ENCODE measurements at regions not wholly inside any gene's neighbourhood (a gene's known extent, or its start where the extent isn't known, plus 50 kb on each side); places are given as distances from the start of the nearest gene placed in this dataset.
"Not testable (repeated sequence)": the region's sequence is repeated elsewhere in the genome, so short reads cannot be mapped to it uniquely, and the experiment has no call there.

DNA sequence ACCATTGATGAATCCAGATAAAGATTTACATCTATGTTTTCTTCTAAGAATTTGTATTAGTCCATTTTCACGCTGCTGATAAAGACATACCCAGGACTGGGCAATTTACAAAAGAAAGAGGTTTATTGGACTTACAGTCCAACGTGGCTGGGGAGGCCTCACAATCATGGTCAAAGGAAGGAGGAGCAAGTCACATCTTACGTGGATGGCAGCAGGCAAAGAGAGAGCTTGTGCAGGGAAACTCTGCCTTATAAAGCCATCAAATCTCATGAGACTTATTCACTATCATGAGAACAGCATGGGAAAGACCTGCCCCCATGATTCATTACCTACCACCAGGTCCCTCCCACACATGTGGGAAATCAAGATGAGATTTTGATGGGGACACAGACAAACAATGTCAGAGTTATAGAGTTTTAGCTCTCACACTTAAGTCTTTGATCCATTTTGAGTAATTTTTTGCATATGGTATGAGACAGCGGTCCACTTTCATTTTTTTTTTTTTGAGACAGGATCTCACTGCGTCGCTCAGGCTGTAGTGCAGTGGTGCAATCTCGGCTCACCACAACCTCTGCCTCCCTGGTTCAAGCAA, 53.5 kb upstream of the JADE2 start:
- H3K9me3 Mint-ChIP-seq (ENCODE audit: low read depth); H3K36me3 Mint-ChIP-seq (ENCODE audit: insufficient read depth); H3K4me3 Mint-ChIP-seq (ENCODE audit: low read depth); DNase-seq (ENCODE audit: low spot score, unreplicated experiment); H3K27me3 Mint-ChIP-seq; H3K27ac Mint-ChIP-seq; H3K4me1 Mint-ChIP-seq (ENCODE audit: low read depth): not testable (repeated sequence)

DNA sequence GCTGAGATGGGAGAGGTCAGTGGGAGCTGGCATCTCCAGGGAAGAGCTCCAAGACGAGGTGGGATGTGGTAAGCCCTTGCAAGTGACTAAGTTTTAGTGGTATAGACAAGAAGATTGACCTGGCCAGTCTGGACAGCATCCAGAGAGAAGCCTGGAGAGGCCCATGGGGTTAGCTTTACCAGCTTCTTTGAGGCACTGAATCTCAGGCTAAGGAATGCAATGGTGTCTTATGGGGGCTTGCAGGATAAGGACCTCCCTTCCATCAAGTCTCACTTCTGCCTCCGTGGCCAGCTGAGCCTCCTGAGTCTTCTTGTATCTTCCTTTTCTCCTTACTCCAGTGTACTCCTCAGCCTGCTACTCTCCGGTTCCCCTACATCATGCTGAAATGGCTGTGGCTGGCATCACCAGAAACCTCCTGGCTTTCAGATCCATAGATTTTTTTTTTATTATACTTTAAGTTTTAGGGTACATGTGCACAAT, 56.5 kb upstream of the JADE2 start:
- Mint-ChIP-seq H3K9me3 (ENCODE audit: low read depth) (peaks cover 8% of the 10 kb centered on the region), H3K4me1 (ENCODE audit: low read depth) (peaks cover 6% of the 10 kb centered on the region), H3K27ac (no peak overlapping the region), H3K27me3 (peaks cover 8% of the 10 kb centered on the region), H3K36me3 (ENCODE audit: insufficient read depth) (no peaks in the 10 kb centered on the region), H3K4me3 (ENCODE audit: low read depth) (no peak overlapping the region)
- TF ChIP-seq, protein P1, sequence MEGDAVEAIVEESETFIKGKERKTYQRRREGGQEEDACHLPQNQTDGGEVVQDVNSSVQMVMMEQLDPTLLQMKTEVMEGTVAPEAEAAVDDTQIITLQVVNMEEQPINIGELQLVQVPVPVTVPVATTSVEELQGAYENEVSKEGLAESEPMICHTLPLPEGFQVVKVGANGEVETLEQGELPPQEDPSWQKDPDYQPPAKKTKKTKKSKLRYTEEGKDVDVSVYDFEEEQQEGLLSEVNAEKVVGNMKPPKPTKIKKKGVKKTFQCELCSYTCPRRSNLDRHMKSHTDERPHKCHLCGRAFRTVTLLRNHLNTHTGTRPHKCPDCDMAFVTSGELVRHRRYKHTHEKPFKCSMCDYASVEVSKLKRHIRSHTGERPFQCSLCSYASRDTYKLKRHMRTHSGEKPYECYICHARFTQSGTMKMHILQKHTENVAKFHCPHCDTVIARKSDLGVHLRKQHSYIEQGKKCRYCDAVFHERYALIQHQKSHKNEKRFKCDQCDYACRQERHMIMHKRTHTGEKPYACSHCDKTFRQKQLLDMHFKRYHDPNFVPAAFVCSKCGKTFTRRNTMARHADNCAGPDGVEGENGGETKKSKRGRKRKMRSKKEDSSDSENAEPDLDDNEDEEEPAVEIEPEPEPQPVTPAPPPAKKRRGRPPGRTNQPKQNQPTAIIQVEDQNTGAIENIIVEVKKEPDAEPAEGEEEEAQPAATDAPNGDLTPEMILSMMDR (IDR thresholded peaks at IDR 0.05; ENCODE audit: unreplicated experiment): no peak
- no peak for DNase-seq (ENCODE audit: low spot score, unreplicated experiment)

DNA sequence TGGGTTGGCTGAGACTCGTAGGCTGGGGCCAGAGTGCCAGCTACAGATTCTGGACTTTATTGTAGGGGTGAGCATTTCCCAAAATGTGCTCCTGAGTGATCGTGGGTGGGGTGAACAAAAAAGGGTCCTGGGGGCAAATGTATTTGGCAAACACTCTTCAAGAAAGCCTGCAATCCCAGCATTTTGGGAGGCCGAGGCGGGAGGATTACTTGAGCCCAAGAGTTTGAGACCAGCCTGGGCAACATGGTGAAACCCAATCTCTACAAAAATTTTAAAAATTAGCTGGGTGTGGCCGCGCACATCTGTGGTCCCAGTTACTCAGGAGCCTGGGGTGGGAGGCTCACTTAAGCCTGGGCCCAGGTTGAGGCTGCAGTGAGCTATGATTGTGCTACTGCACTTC, 55.5 kb upstream of the CDKN2AIPNL start:
- DNase-seq (ENCODE audit: low spot score, unreplicated experiment): no peak
- TF ChIP-seq, protein P1 (IDR thresholded peaks at IDR 0.05; ENCODE audit: unreplicated experiment): no peak
- H3K36me3 Mint-ChIP-seq (ENCODE audit: insufficient read depth): no peaks in the 10 kb centered on the region
- peaks cover 11% of the 10 kb centered on the region for H3K27me3 Mint-ChIP-seq
- peaks cover 4% of the 10 kb centered on the region for H3K9me3 Mint-ChIP-seq (ENCODE audit: low read depth)
- no peak overlapping the region for H3K4me3 Mint-ChIP-seq (ENCODE audit: low read depth)
- H3K4me1 Mint-ChIP-seq (ENCODE audit: low read depth): peaks cover 6% of the 10 kb centered on the region
- no peak overlapping the region for H3K27ac Mint-ChIP-seq

DNA sequence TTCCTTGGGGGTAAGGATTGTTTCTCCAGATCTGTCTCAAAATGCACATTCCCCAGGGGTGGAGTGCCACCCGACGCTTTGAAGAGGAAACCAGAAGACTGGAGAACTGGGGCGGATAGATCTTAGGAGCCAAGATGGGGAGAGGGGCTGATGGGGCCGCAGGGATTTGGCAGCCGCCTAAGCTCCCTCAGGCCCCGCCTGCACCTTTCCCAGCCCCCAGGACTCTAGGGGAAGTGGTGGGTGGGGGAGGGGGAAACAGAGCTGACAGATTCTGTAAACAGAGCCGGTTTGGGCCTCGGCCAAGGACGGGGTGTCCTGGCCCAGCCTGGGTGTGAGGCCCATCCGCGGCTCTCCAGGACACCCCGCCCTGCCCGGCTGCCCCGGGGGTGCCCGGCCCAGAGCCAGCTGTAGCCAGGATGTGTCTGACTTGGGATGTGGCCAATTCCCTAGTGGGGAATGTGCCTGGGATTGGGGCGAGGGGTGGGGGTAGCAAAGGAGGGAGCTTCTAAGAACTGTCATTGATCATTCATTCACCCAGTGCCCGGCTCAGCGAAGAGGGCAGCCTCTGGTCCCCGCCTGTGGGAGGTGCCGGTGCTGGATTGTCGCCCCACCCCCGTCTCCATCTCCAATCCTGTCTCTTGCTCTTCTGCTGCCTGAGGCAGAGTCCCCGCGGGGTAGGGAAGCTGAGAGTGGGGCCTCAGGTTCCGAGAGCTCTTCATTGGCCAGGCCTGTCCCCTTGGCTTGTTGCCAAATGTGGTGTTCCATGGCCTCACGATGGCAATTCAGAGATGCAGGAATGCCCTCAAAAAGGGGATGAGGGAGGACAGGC, 54.8 kb upstream of the CDKN2AIPNL start:
- Mint-ChIP-seq H3K27ac (peak overlapping the region; percentile 59), H3K4me3 (ENCODE audit: low read depth) (peak overlapping the region; percentile 71), H3K27me3 (peaks cover 15% of the 10 kb centered on the region), H3K9me3 (ENCODE audit: low read depth) (no peaks in the 10 kb centered on the region), H3K36me3 (ENCODE audit: insufficient read depth) (no peaks in the 10 kb centered on the region), H3K4me1 (ENCODE audit: low read depth) (peaks cover 6% of the 10 kb centered on the region)
- no peak for DNase-seq (ENCODE audit: low spot score, unreplicated experiment)
- TF ChIP-seq, protein P1 (IDR thresholded peaks at IDR 0.05; ENCODE audit: unreplicated experiment): no peak

DNA sequence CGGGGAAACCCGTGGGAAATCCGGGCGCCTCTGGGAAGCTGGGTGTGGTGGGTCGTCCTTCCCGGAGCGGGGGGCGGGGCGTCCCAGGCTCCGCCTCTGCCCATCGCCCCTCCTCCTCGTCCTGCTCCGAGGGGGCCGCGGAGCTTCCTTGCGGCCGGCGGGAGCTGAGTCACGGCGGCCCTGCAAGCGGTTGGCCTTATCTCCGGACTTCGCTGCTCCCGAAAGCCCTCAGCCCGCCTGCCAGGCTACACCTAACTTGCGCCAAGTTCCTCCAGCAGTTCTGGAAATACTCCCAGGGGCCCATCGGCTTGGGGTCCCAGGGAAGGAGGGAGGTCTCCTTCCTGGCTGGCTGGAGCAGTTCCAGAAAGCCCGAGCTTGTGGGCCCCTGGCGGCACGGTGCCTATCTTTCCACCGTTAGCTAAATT, 54.1 kb upstream of the CDKN2AIPNL start:
- no peaks in the 10 kb centered on the region for H3K36me3 Mint-ChIP-seq (ENCODE audit: insufficient read depth)
- H3K9me3 Mint-ChIP-seq (ENCODE audit: low read depth): no peaks in the 10 kb centered on the region
- peaks cover 6% of the 10 kb centered on the region for H3K4me1 Mint-ChIP-seq (ENCODE audit: low read depth)

More for the DNA sequence above, 54.1 kb upstream of the CDKN2AIPNL start:
- H3K27me3 Mint-ChIP-seq: peaks cover 15% of the 10 kb centered on the region
- DNase-seq (ENCODE audit: low spot score, unreplicated experiment): peak; percentile 65
- peak overlapping the region; percentile 49 for H3K27ac Mint-ChIP-seq
- TF ChIP-seq, protein P1 (IDR thresholded peaks at IDR 0.05; ENCODE audit: unreplicated experiment): no peak
- peak overlapping the region; percentile 71 for H3K4me3 Mint-ChIP-seq (ENCODE audit: low read depth)

Measured in progenitor cell of endocrine pancreas (in vitro differentiated cells).